H9 (cell line): ENCODE measurements at regions not wholly inside any gene's neighbourhood (a gene's known extent, or its start where the extent isn't known, plus 50 kb on each side); places are given as distances from the start of the nearest gene placed in this dataset.

Source experiments
- DNase-seq: peaks from one replicate; pipeline ENCODE4 v3.0.0-alpha.2; 2017
- H2AFZ ChIP-seq: one replicate; pipeline ENCODE4 v1.6.1; 2013; ENCODE audit warnings: mild to moderate bottlenecking, low read length, control low read depth, moderate library complexity
- H2AK5ac ChIP-seq: 2 replicates; pipeline ENCODE4 v1.6.1; 2013; ENCODE audit warnings: low read length, control low read depth, mixed read lengths; ENCODE audit not compliant: insufficient read length
- H2BK120ac ChIP-seq: one replicate; pipeline ENCODE4 v1.6.1; 2013; ENCODE audit warnings: low read depth, mild to moderate bottlenecking, low read length, control low read depth, inconsistent platforms; ENCODE audit not compliant: poor library complexity, severe bottlenecking
- H2BK12ac ChIP-seq: 2 replicates; pipeline ENCODE4 v1.6.1; 2013; ENCODE audit warnings: low read length, control low read depth, mixed read lengths, low read depth; ENCODE audit not compliant: insufficient read length
- H2BK15ac ChIP-seq: 2 replicates; pipeline ENCODE4 v1.6.1; 2013; ENCODE audit warnings: low read depth, low read length, control low read depth
- H2BK20ac ChIP-seq: one replicate; pipeline ENCODE4 v1.6.1; 2013; ENCODE audit warnings: low read depth, mild to moderate bottlenecking, low read length, control low read depth, inconsistent platforms; ENCODE audit not compliant: poor library complexity, severe bottlenecking
- H2BK5ac ChIP-seq: 2 replicates; pipeline ENCODE4 v1.6.1; 2013; ENCODE audit warnings: low read length, control low read depth, mixed read lengths; ENCODE audit not compliant: insufficient read length
- H3K14ac ChIP-seq: 2 replicates; pipeline ENCODE4 v1.6.1; 2013; ENCODE audit warnings: low read length, control low read depth; ENCODE audit not compliant: insufficient read depth
- H3K18ac ChIP-seq: 2 replicates; pipeline ENCODE4 v1.6.1; 2013; ENCODE audit warnings: low read depth, mild to moderate bottlenecking, mixed read lengths, low read length, control low read depth; ENCODE audit not compliant: insufficient read length
- H3K23ac ChIP-seq: 2 replicates; pipeline ENCODE4 v1.6.1; 2013; ENCODE audit warnings: low read length, control low read depth, mixed read lengths, low read depth; ENCODE audit not compliant: insufficient read length
- H3K23me2 ChIP-seq: 2 replicates; pipeline ENCODE4 v1.6.1; 2013; ENCODE audit warnings: low read depth, mild to moderate bottlenecking, mixed read lengths, low read length, control low read depth; ENCODE audit not compliant: insufficient read length, poor library complexity, severe bottlenecking
- H3K27ac ChIP-seq: 2 replicates; pipeline ENCODE4 v1.5.1; 2013; ENCODE audit warnings: low read length, control low read depth, mixed read lengths, low read depth; ENCODE audit not compliant: insufficient read length
- H3K27me3 ChIP-seq: 2 replicates; pipeline ENCODE4 v1.6.1; 2013; ENCODE audit warnings: low read length, control low read depth, inconsistent platforms; ENCODE audit not compliant: insufficient read depth
- H3K4ac ChIP-seq: 2 replicates; pipeline ENCODE4 v1.6.1; 2013; ENCODE audit warnings: low read depth, mild to moderate bottlenecking, control low read depth, inconsistent platforms, low read length, moderate library complexity
- H3K4me1 ChIP-seq: 2 replicates; pipeline ENCODE4 v1.6.1; 2013; ENCODE audit warnings: low read length, control low read depth, inconsistent platforms; ENCODE audit not compliant: insufficient read depth
- H3K4me2 ChIP-seq: 2 replicates; pipeline ENCODE4 v1.6.1; 2013; ENCODE audit warnings: low read length, control low read depth, mixed read lengths; ENCODE audit not compliant: insufficient read length, insufficient read depth
- H3K56ac ChIP-seq: 2 replicates; pipeline ENCODE4 v1.6.1; 2013; ENCODE audit warnings: low read depth, mild to moderate bottlenecking, mixed read lengths, low read length, control low read depth; ENCODE audit not compliant: insufficient read length
- H3K79me1 ChIP-seq: 2 replicates; pipeline ENCODE4 v1.6.1; 2013; ENCODE audit warnings: low read depth, mild to moderate bottlenecking, moderate library complexity, low read length, control low read depth, inconsistent platforms; ENCODE audit not compliant: insufficient read depth, poor library complexity, severe bottlenecking
- H3K79me2 ChIP-seq: 2 replicates; pipeline ENCODE4 v1.6.1; 2013; ENCODE audit warnings: low read length, control low read depth, inconsistent platforms; ENCODE audit not compliant: insufficient read depth
- H3K9ac ChIP-seq: 2 replicates; pipeline ENCODE4 v1.6.1; 2013; ENCODE audit warnings: low read length, control low read depth, mixed read lengths; ENCODE audit not compliant: insufficient read length; ENCODE audit errors: extremely low read depth
- H3K9me3 ChIP-seq: one replicate; pipeline ENCODE4 v1.6.1; 2013; ENCODE audit warnings: low read depth, low read length, inconsistent platforms; ENCODE audit not compliant: control insufficient read depth
- H3T11ph ChIP-seq: one replicate; pipeline ENCODE4 v1.6.1; 2013; ENCODE audit warnings: mild to moderate bottlenecking, low read length, control low read depth, inconsistent platforms
- H4K20me1 ChIP-seq: one replicate; pipeline ENCODE4 v1.6.1; 2013; ENCODE audit not compliant: control insufficient read depth, insufficient read length, insufficient read depth
- H4K5ac ChIP-seq: 2 replicates; pipeline ENCODE4 v1.6.1; 2013; ENCODE audit warnings: low read depth, mild to moderate bottlenecking, mixed read lengths, low read length, control low read depth; ENCODE audit not compliant: insufficient read length
- H4K8ac ChIP-seq: replicated peaks from 2 replicates; pipeline ENCODE4 v1.6.1; 2013; ENCODE audit warnings: low read length, control low read depth, mixed read lengths, low read depth; ENCODE audit not compliant: insufficient read length
- H4K91ac ChIP-seq: 2 replicates; pipeline ENCODE4 v1.6.1; 2013; ENCODE audit warnings: low read depth, mild to moderate bottlenecking, moderate library complexity, mixed read lengths, low read length, control low read depth; ENCODE audit not compliant: insufficient read length
- H3K27ac Mint-ChIP-seq, 3 experiments: 2 replicates in 2 of 3; 3 replicates in 1 of 3; pipeline ENCODE4 v1.8.0; 2020 to 2021; ENCODE audit warnings: mixed read lengths in 3 of 3, mild to moderate bottlenecking in 1 of 3, moderate library complexity in 1 of 3
- H3K27me3 Mint-ChIP-seq: 2 replicates; pipeline ENCODE4 v1.8.0; 2021; ENCODE audit warnings: low read depth, mild to moderate bottlenecking, moderate library complexity, mixed read lengths
- H3K36me3 Mint-ChIP-seq, 3 experiments: 2 replicates in 2 of 3; 3 replicates in 1 of 3; pipeline ENCODE4 v1.8.0; 2020 to 2021; ENCODE audit warnings: low read depth in 3 of 3, mixed read lengths in 3 of 3; ENCODE audit not compliant: insufficient read depth in 1 of 3
- H3K4me1 Mint-ChIP-seq, 2 experiments: 2 replicates each; pipeline ENCODE4 v1.8.0; 2020; ENCODE audit warnings: mixed read lengths in 2 of 2
- H3K4me3 Mint-ChIP-seq, 2 experiments: 2 replicates in 1 of 2; 3 replicates in 1 of 2; pipeline ENCODE4 v1.8.0; 2020 to 2021; ENCODE audit warnings: mild to moderate bottlenecking in 2 of 2, mixed read lengths in 2 of 2, moderate library complexity in 1 of 2
- H3K9me3 Mint-ChIP-seq, 2 experiments: 2 replicates in 1 of 2; 3 replicates in 1 of 2; pipeline ENCODE4 v1.8.0; 2020; ENCODE audit warnings: mild to moderate bottlenecking in 2 of 2, mixed read lengths in 2 of 2, moderate library complexity in 1 of 2
- CTCF ChIP-seq: fragments of 200-600 bp; sonication (generic); conservative IDR thresholded peaks from 3 replicates; pipeline ENCODE4 v1.8.0; 2021; ENCODE audit warnings: antibody characterized with exemption, mild to moderate bottlenecking
- WGBS: extraction: QIAGEN DNeasy Blood & Tissue Kit; methylation state at CpG from one replicate; pipeline ENCODE4 v1.1.7; 2013; ENCODE audit warnings: missing lambda C conversion rate, low lambda C conversion rate, mixed read lengths; ENCODE audit not compliant: insufficient read length; ENCODE audit errors: extremely low coverage; 5-methylcytosine and 5-hydroxymethylcytosine counted together

- Histone ChIP-seq H2AFZ (no peak overlapping the region), H4K20me1 (no peaks in the 10 kb centered on the region), H2BK5ac (no peak overlapping the region), H2BK12ac (no peak overlapping the region), H2AK5ac (no peak overlapping the region), H3K23ac (no peak overlapping the region), H3K79me2 (no peaks in the 10 kb centered on the region), H3K23me2 (no peaks in the 10 kb centered on the region), H3K56ac (no peak overlapping the region), H3K9ac (no peak overlapping the region), H3K4me2 (no peak overlapping the region), H4K8ac (no peak overlapping the region), H3K4me1 (no peaks in the 10 kb centered on the region), H4K91ac (no peak overlapping the region), H3K9me3 (no peaks in the 10 kb centered on the region), H4K5ac (no peak overlapping the region), H3K27me3 (no peaks in the 10 kb centered on the region), H2BK20ac (no peak overlapping the region), H3T11ph (no peak overlapping the region), H3K14ac (no peak overlapping the region), H3K27ac (no peak overlapping the region), H3K18ac (no peak overlapping the region), H2BK15ac (no peak overlapping the region), H3K4ac (no peak overlapping the region), H3K79me1 (no peaks in the 10 kb centered on the region), H2BK120ac (no peak overlapping the region)
- peak; percentile 61 for TF ChIP-seq CTCF
- Mint-ChIP-seq H3K27me3 (no peaks in the 10 kb centered on the region; the same call in 1 of the 2 replicates), H3K4me1 (0 out of 4 replicates have a peak, but pooled peaks cover 0 to 2% of the 10 kb centered on the region in 2 experiments), H3K9me3 (peaks cover 13 to 19% of the 10 kb centered on the region in 2 experiments), H3K4me3 (no peak overlapping the region), H3K27ac (no peak overlapping the region), H3K36me3 (peaks cover 0 to 7% (median 4%) of the 10 kb centered on the region in 3 experiments; a peak in 3 of 7 replicates)
- DNase-seq: peak; percentile 67
- no CpG with 5 or more reads among the region's 4 CpGs for WGBS
These were observed 84.9 kb upstream of the FOXG1 start for GRCh38 chr14:28681681-28682080.
